Neural progenitor cell (in vitro differentiated cells): ENCODE measurements at regions not wholly inside any gene's neighbourhood (a gene's known extent, or its start where the extent isn't known, plus 50 kb on each side); places are given as distances from the start of the nearest gene placed in this dataset.

Source experiments
- DNase-seq: peaks from one replicate; pipeline ENCODE4 v3.0.0-alpha.2; 2016; ENCODE audit warnings: low spot score
- H2AFZ ChIP-seq: fragments of 200-600 bp; sonication (generic); replicated peaks from 2 replicates; pipeline ENCODE4 v1.6.1; 2016; ENCODE audit warnings: antibody characterized with exemption
- H3F3A ChIP-seq: fragments of 200-600 bp; sonication (generic); 2 replicates; pipeline ENCODE4 v1.6.1; 2016; ENCODE audit warnings: antibody characterized with exemption, low read depth
- H3K27ac ChIP-seq: fragments of 200-600 bp; sonication (generic); 2 replicates; pipeline ENCODE4 v1.5.1; 2016; ENCODE audit warnings: mild to moderate bottlenecking
- H3K27me3 ChIP-seq: fragments of 200-600 bp; sonication (generic); 2 replicates; pipeline ENCODE4 v1.6.1; 2016; ENCODE audit warnings: mild to moderate bottlenecking, moderate library complexity
- H3K36me3 ChIP-seq: fragments of 200-600 bp; sonication (generic); 2 replicates; pipeline ENCODE4 v1.5.1; 2016
- H3K4me1 ChIP-seq: fragments of 200-600 bp; sonication (generic); 2 replicates; pipeline ENCODE4 v1.6.1; 2016; ENCODE audit warnings: mixed run types
- H3K4me2 ChIP-seq: fragments of 200-600 bp; sonication (generic); 2 replicates; pipeline ENCODE4 v1.6.1; 2016
- H3K4me3 ChIP-seq: fragments of 200-600 bp; sonication (generic); 2 replicates; pipeline ENCODE4 v1.5.1; 2016
- H3K79me2 ChIP-seq: fragments of 200-600 bp; sonication (generic); 2 replicates; pipeline ENCODE4 v1.6.1; 2016; ENCODE audit warnings: low read depth
- H3K9ac ChIP-seq: fragments of 200-600 bp; sonication (generic); 2 replicates; pipeline ENCODE4 v1.6.1; 2016
- H3K9me3 ChIP-seq: fragments of 200-600 bp; sonication (generic); 2 replicates; pipeline ENCODE4 v1.5.1; 2016; ENCODE audit warnings: low read depth
- H4K20me1 ChIP-seq: fragments of 200-600 bp; sonication (generic); 2 replicates; pipeline ENCODE4 v1.6.1; 2016; ENCODE audit warnings: low read depth
- H3K27ac Mint-ChIP-seq: 3 replicates; pipeline ENCODE4 v1.8.0; 2021; ENCODE audit warnings: mixed read lengths
- H3K27me3 Mint-ChIP-seq: 2 replicates; pipeline ENCODE4 v1.8.0; 2022; ENCODE audit warnings: low read depth, mild to moderate bottlenecking, inconsistent platforms, moderate library complexity, mixed read lengths; ENCODE audit not compliant: insufficient read depth
- H3K36me3 Mint-ChIP-seq: 3 replicates; pipeline ENCODE4 v1.8.0; 2021; ENCODE audit warnings: mixed read lengths
- H3K4me1 Mint-ChIP-seq: 3 replicates; pipeline ENCODE4 v1.8.0; 2021; ENCODE audit warnings: mixed read lengths
- H3K4me3 Mint-ChIP-seq: 3 replicates; pipeline ENCODE4 v1.8.0; 2021; ENCODE audit warnings: mild to moderate bottlenecking, moderate library complexity, mixed read lengths
- H3K9me3 Mint-ChIP-seq: 3 replicates; pipeline ENCODE4 v1.8.0; 2020; ENCODE audit warnings: mixed read lengths
- EZH2 ChIP-seq: fragments of 200-600 bp; sonication (generic); IDR thresholded peaks from 2 replicates; pipeline ENCODE4 v1.6.1; 2017; ENCODE audit warnings: antibody characterized with exemption, mild to moderate bottlenecking, moderate library complexity
- EZH2phosphoT487 ChIP-seq: fragments of 200-600 bp; sonication (generic); IDR thresholded peaks from 2 replicates; pipeline ENCODE4 v1.6.1; 2017; ENCODE audit warnings: antibody characterized with exemption
- TF ChIP-seq, protein P1 (sequence below): fragments of 200-600 bp; sonication (generic); IDR thresholded peaks from 2 replicates; pipeline ENCODE4 v1.5.1; 2017; ENCODE audit warnings: antibody characterized with exemption, mild to moderate bottlenecking

DNA sequence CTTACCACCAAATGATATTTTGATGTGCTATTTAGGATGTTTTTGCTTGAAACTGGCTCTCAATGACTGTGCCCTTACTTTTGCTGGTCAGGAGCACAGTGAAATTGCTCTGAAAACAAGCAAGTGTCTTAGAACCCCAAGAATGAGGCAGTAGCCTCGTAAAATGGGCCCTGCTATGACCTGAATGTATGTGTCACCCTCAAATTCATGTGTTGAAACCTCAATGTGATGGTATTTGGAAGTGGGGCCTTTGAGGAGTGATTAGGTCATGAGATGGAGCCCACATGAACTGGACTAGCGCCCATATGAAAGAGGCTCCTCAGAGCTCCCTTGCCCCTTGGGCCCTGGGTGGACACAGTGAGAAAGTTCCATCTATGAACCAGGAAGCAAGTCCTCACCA lies 155.2 kb downstream of the ZIC5 start:
- Histone ChIP-seq H3K36me3 (no peaks in the 10 kb centered on the region), H3K79me2 (no peaks in the 10 kb centered on the region), H3K4me2 (no peak overlapping the region), H3K27me3 (no peaks in the 10 kb centered on the region), H2AFZ (no peak overlapping the region), H3F3A (peaks cover 10% of the 10 kb centered on the region), H3K4me1 (peaks cover 17% of the 10 kb centered on the region), H3K9ac (no peak overlapping the region), H3K9me3 (no peaks in the 10 kb centered on the region), H3K27ac (no peak overlapping the region), H4K20me1 (no peaks in the 10 kb centered on the region), H3K4me3 (no peak overlapping the region)
- Mint-ChIP-seq H3K4me3 (no peak overlapping the region), H3K36me3 (peaks cover 13% of the 10 kb centered on the region), H3K4me1 (peaks cover 35% of the 10 kb centered on the region), H3K9me3 (peaks cover 2% of the 10 kb centered on the region), H3K27ac (no peak overlapping the region), H3K27me3 (peaks cover 2% of the 10 kb centered on the region)
- no peak for DNase-seq
- TF ChIP-seq, protein P1, sequence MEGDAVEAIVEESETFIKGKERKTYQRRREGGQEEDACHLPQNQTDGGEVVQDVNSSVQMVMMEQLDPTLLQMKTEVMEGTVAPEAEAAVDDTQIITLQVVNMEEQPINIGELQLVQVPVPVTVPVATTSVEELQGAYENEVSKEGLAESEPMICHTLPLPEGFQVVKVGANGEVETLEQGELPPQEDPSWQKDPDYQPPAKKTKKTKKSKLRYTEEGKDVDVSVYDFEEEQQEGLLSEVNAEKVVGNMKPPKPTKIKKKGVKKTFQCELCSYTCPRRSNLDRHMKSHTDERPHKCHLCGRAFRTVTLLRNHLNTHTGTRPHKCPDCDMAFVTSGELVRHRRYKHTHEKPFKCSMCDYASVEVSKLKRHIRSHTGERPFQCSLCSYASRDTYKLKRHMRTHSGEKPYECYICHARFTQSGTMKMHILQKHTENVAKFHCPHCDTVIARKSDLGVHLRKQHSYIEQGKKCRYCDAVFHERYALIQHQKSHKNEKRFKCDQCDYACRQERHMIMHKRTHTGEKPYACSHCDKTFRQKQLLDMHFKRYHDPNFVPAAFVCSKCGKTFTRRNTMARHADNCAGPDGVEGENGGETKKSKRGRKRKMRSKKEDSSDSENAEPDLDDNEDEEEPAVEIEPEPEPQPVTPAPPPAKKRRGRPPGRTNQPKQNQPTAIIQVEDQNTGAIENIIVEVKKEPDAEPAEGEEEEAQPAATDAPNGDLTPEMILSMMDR, result no peak
- TF ChIP-seq EZH2, result no peak
- no peak for TF ChIP-seq EZH2phosphoT487

DNA sequence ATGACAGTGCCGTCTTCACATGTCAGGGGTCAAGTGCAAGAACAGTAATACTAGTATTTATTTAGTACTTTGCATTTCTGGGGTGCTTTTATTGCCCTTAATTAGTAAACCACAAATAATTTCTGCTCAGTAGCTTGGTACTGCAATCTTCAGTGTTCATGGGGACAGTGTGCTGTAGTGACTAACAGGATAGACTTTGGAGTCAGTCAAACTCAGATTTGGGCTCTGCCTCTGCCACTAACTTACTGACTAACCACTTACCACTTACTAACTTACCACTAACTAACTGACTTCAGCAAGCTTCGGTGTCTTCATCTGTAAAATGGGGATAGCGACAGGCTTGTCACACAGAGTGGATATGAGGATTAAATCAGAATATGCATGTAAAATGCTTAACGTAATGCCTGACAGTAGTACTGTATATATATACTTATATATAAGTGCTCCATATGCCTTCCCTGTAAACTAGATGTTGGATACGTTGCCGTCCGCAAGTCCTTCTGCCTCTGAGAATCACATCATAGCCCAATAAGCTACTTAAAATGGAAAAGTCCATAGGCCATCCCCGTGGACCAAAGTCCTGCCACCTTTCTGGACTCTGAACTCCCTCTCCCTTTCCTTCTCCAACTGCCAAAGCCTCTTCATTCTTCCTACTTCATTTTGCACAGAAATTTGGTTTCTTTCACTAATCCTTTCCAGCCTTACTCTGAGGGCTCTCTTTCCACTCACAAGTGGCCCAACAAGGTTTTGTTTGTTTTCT lies 158.1 kb downstream of the ZIC5 start:
- H3F3A ChIP-seq, result peaks cover 3% of the 10 kb centered on the region
- no peak for TF ChIP-seq EZH2phosphoT487
- TF ChIP-seq, protein P1, result no peak
- TF ChIP-seq EZH2, result no peak

DNA sequence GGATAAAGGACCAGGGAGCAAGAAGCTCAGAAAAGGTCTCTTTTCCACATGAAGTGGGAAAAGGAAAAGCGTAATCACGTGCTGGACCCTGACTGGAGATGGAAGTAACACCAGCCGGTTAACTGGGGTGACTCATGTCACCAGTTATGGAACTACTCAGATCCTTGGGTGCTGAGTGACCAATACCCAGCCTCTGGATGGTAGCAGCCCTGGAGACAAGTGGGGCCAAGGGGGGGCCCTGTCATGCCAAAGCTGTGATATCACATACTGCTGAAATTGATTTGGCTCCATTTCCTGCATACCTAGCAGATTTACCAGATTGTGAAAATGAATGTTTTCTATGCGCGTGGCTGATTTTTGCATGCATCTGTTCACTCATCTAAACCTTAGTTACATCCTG lies 158.9 kb downstream of the ZIC5 start:
- peaks cover 2% of the 10 kb centered on the region for H3K9me3 Mint-ChIP-seq
- TF ChIP-seq EZH2phosphoT487, result no peak
- TF ChIP-seq, protein P1, result no peak
- no peak for TF ChIP-seq EZH2
- no peak overlapping the region for H3K27ac Mint-ChIP-seq
- no peak overlapping the region for H3K4me2 ChIP-seq
- H3K4me1 ChIP-seq, result no peaks in the 10 kb centered on the region
- no peaks in the 10 kb centered on the region for H3F3A ChIP-seq
- no peaks in the 10 kb centered on the region for H3K9me3 ChIP-seq
- H3K4me1 Mint-ChIP-seq, result peaks cover 21% of the 10 kb centered on the region
- H3K27ac ChIP-seq, result no peak overlapping the region
- H4K20me1 ChIP-seq, result no peaks in the 10 kb centered on the region
- no peak overlapping the region for H3K9ac ChIP-seq
- H3K36me3 ChIP-seq, result no peaks in the 10 kb centered on the region
- DNase-seq, result no peak
- H3K36me3 Mint-ChIP-seq, result peaks cover 14% of the 10 kb centered on the region
- no peak overlapping the region for H3K4me3 ChIP-seq
- H3K27me3 ChIP-seq, result no peaks in the 10 kb centered on the region
- H2AFZ ChIP-seq, result no peak overlapping the region
- no peaks in the 10 kb centered on the region for H3K79me2 ChIP-seq
- H3K27me3 Mint-ChIP-seq, result no peaks in the 10 kb centered on the region
- no peak overlapping the region for H3K4me3 Mint-ChIP-seq

More for the DNA sequence above, 158.1 kb downstream of the ZIC5 start:
- Mint-ChIP-seq H3K36me3 (peaks cover 14% of the 10 kb centered on the region), H3K4me1 (peaks cover 29% of the 10 kb centered on the region), H3K4me3 (no peak overlapping the region), H3K27ac (no peak overlapping the region), H3K9me3 (peaks cover 2% of the 10 kb centered on the region), H3K27me3 (peaks cover 2% of the 10 kb centered on the region)
- H3K9ac ChIP-seq, result no peak overlapping the region
- no peaks in the 10 kb centered on the region for H3K36me3 ChIP-seq
- DNase-seq, result no peak
- H3K4me2 ChIP-seq, result no peak overlapping the region
- H2AFZ ChIP-seq, result no peak overlapping the region
- H3K4me3 ChIP-seq, result no peak overlapping the region
- H3K27ac ChIP-seq, result no peak overlapping the region
- no peaks in the 10 kb centered on the region for H3K9me3 ChIP-seq
- H3K4me1 ChIP-seq, result peaks cover 4% of the 10 kb centered on the region
- H3K27me3 ChIP-seq, result no peaks in the 10 kb centered on the region
- no peaks in the 10 kb centered on the region for H4K20me1 ChIP-seq
- no peaks in the 10 kb centered on the region for H3K79me2 ChIP-seq
